ENCODE measurements at regions not wholly inside any gene's neighbourhood (a gene's known extent, or its start where the extent isn't known, plus 50 kb on each side); places are given as distances from the start of the nearest gene placed in this dataset.
"Not testable (repeated sequence)": the region's sequence is repeated elsewhere in the genome, so short reads cannot be mapped to it uniquely, and the experiment has no call there.

GRCh38 chr7:45328403-45328981, 170.9 kb downstream of the RAMP3 start:
- no peaks in the 10 kb centered on the region for H3K4me1 ChIP-seq (ENCODE audit: control insufficient read depth, insufficient read depth, low read length, poor library complexity, severe bottlenecking)
- H3K36me3 ChIP-seq (ENCODE audit: control insufficient read depth, insufficient read depth, low read length): no peaks in the 10 kb centered on the region
- H3K9me3 Mint-ChIP-seq: peaks cover 0 to 13% (median 4%) of the 10 kb centered on the region in 7 donors
- H3K36me3 Mint-ChIP-seq: no peaks in the 10 kb centered on the region
- H3K27ac ChIP-seq (ENCODE audit: insufficient read depth, low read length, poor library complexity, severe bottlenecking): no peak overlapping the region
- peaks cover 0 to 8% of the 10 kb centered on the region in 2 experiments for H3K9me3 ChIP-seq (ENCODE audit: control insufficient read depth in 2 of 2, low read length in 2 of 2)
- DNase-seq (no peak), ATAC-seq (ENCODE audit: low read depth in 2 of 2) (no peak)
- H3K4me1 Mint-ChIP-seq: no peaks in the 10 kb centered on the region
- H3K27ac Mint-ChIP-seq: no peak overlapping the region
- H3K4me3 ChIP-seq (ENCODE audit: low read depth, low read length): no peak overlapping the region
- no peaks in the 10 kb centered on the region for H3K27me3 ChIP-seq (ENCODE audit: control insufficient read depth, insufficient read depth, low read length)
- H3K27me3 Mint-ChIP-seq: peaks cover 11% of the 10 kb centered on the region
- H3K4me3 Mint-ChIP-seq: no peak overlapping the region

- Histone ChIP-seq H3K27ac (ENCODE audit: insufficient read depth, low read length, poor library complexity, severe bottlenecking) (no peak overlapping the region), H3K4me1 (ENCODE audit: control insufficient read depth, insufficient read depth, low read length, poor library complexity, severe bottlenecking) (no peaks in the 10 kb centered on the region), H3K9me3 (ENCODE audit: control insufficient read depth in 2 of 2, low read length in 2 of 2) (peaks cover 0 to 8% of the 10 kb centered on the region in 2 experiments), H3K27me3 (ENCODE audit: control insufficient read depth, insufficient read depth, low read length) (no peaks in the 10 kb centered on the region), H3K4me3 (ENCODE audit: low read depth, low read length) (no peak overlapping the region), H3K36me3 (ENCODE audit: control insufficient read depth, insufficient read depth, low read length) (no peaks in the 10 kb centered on the region)
- Mint-ChIP-seq H3K4me1 (no peaks in the 10 kb centered on the region), H3K27me3 (peaks cover 14% of the 10 kb centered on the region), H3K36me3 (no peaks in the 10 kb centered on the region), H3K27ac (no peak overlapping the region), H3K9me3 (peaks cover 2 to 21% (median 6%) of the 10 kb centered on the region in 7 donors), H3K4me3 (no peak overlapping the region)
- DNase-seq (no peak), ATAC-seq (ENCODE audit: low read depth in 2 of 2) (no peak)
Measured at GRCh38 chr7:45331563-45331962, 174.0 kb downstream of the RAMP3 start.

- not testable (repeated sequence) for H3K4me3 Mint-ChIP-seq; H3K4me3 ChIP-seq (ENCODE audit: low read depth, low read length); H3K4me1 ChIP-seq (ENCODE audit: control insufficient read depth, insufficient read depth, low read length, poor library complexity, severe bottlenecking); H3K36me3 Mint-ChIP-seq; H3K4me1 Mint-ChIP-seq; DNase-seq; H3K36me3 ChIP-seq (ENCODE audit: control insufficient read depth, insufficient read depth, low read length); H3K27ac Mint-ChIP-seq; ATAC-seq (ENCODE audit: low read depth in 2 of 2); H3K9me3 ChIP-seq (ENCODE audit: control insufficient read depth in 2 of 2, low read length in 2 of 2); H3K27ac ChIP-seq (ENCODE audit: insufficient read depth, low read length, poor library complexity, severe bottlenecking); H3K27me3 ChIP-seq (ENCODE audit: control insufficient read depth, insufficient read depth, low read length)
- peaks cover under 1 to 16% (median 6%) of the 10 kb centered on the region in 7 donors for H3K9me3 Mint-ChIP-seq
- H3K27me3 Mint-ChIP-seq: peaks cover 15% of the 10 kb centered on the region
Measured at GRCh38 chr7:45335024-45335423, 177.4 kb downstream of the RAMP3 start.

- Histone ChIP-seq H3K4me3 (ENCODE audit: low read depth, low read length) (peak overlapping the region; percentile 4), H3K9me3 (ENCODE audit: control insufficient read depth in 2 of 2, low read length in 2 of 2) (no peaks in the 10 kb centered on the region), H3K27ac (ENCODE audit: insufficient read depth, low read length, poor library complexity, severe bottlenecking) (no peak overlapping the region), H3K36me3 (ENCODE audit: control insufficient read depth, insufficient read depth, low read length) (no peaks in the 10 kb centered on the region), H3K27me3 (ENCODE audit: control insufficient read depth, insufficient read depth, low read length) (peaks cover 4% of the 10 kb centered on the region), H3K4me1 (ENCODE audit: control insufficient read depth, insufficient read depth, low read length, poor library complexity, severe bottlenecking) (no peaks in the 10 kb centered on the region)
- H3K9me3 Mint-ChIP-seq: peaks cover 0 to 3% (median 1%) of the 10 kb centered on the region in 7 donors
- peaks cover 8% of the 10 kb centered on the region for H3K27me3 Mint-ChIP-seq
- no peaks in the 10 kb centered on the region for H3K4me1 Mint-ChIP-seq
- peak overlapping the region in 1 of 4 donors; percentile 30 for H3K4me3 Mint-ChIP-seq
- ATAC-seq (ENCODE audit: low read depth in 2 of 2) (no peak), DNase-seq (no peak)
- H3K27ac Mint-ChIP-seq: no peak overlapping the region
- no peaks in the 10 kb centered on the region for H3K36me3 Mint-ChIP-seq
Measured at GRCh38 chr7:45342236-45342635, 184.6 kb downstream of the RAMP3 start.

- Mint-ChIP-seq H3K36me3 (no peaks in the 10 kb centered on the region), H3K27me3 (peaks cover 4% of the 10 kb centered on the region), H3K4me1 (no peaks in the 10 kb centered on the region), H3K4me3 (no peak overlapping the region), H3K27ac (no peak overlapping the region), H3K9me3 (peaks cover 0 to 3% (median 1%) of the 10 kb centered on the region in 7 donors)
- Histone ChIP-seq H3K4me3 (ENCODE audit: low read depth, low read length) (no peak overlapping the region), H3K36me3 (ENCODE audit: control insufficient read depth, insufficient read depth, low read length) (no peaks in the 10 kb centered on the region), H3K4me1 (ENCODE audit: control insufficient read depth, insufficient read depth, low read length, poor library complexity, severe bottlenecking) (no peaks in the 10 kb centered on the region), H3K27me3 (ENCODE audit: control insufficient read depth, insufficient read depth, low read length) (peaks cover 4% of the 10 kb centered on the region), H3K27ac (ENCODE audit: insufficient read depth, low read length, poor library complexity, severe bottlenecking) (no peak overlapping the region), H3K9me3 (ENCODE audit: control insufficient read depth in 2 of 2, low read length in 2 of 2) (no peaks in the 10 kb centered on the region)
- no peak for DNase-seq
- no peak for ATAC-seq (ENCODE audit: low read depth in 2 of 2)
Measured at GRCh38 chr7:45343746-45344145, 186.2 kb downstream of the RAMP3 start.

- H3K4me3 Mint-ChIP-seq: no peak overlapping the region
- peaks cover 8% of the 10 kb centered on the region for H3K27me3 ChIP-seq (ENCODE audit: control insufficient read depth, insufficient read depth, low read length)
- no peaks in the 10 kb centered on the region for H3K4me1 Mint-ChIP-seq
- no peak overlapping the region for H3K4me3 ChIP-seq (ENCODE audit: low read depth, low read length)
- no peak overlapping the region for H3K27ac Mint-ChIP-seq
- no peaks in the 10 kb centered on the region for H3K36me3 Mint-ChIP-seq
- ATAC-seq (ENCODE audit: low read depth in 2 of 2) (no peak), DNase-seq (no peak)
- H3K27ac ChIP-seq (ENCODE audit: insufficient read depth, low read length, poor library complexity, severe bottlenecking): no peak overlapping the region
- H3K9me3 Mint-ChIP-seq: peaks cover 0 to 3% (median 0%) of the 10 kb centered on the region in 7 donors
- H3K27me3 Mint-ChIP-seq: peaks cover 10% of the 10 kb centered on the region
- H3K36me3 ChIP-seq (ENCODE audit: control insufficient read depth, insufficient read depth, low read length): no peaks in the 10 kb centered on the region
- H3K4me1 ChIP-seq (ENCODE audit: control insufficient read depth, insufficient read depth, low read length, poor library complexity, severe bottlenecking): no peaks in the 10 kb centered on the region
- no peaks in the 10 kb centered on the region for H3K9me3 ChIP-seq (ENCODE audit: control insufficient read depth in 2 of 2, low read length in 2 of 2)
Measured at GRCh38 chr7:45347804-45348203, 190.2 kb downstream of the RAMP3 start.

GRCh38 chr7:45349090-45349489, 191.5 kb downstream of the RAMP3 start:
- Histone ChIP-seq H3K27me3 (ENCODE audit: control insufficient read depth, insufficient read depth, low read length) (peaks cover 10% of the 10 kb centered on the region), H3K36me3 (ENCODE audit: control insufficient read depth, insufficient read depth, low read length) (no peaks in the 10 kb centered on the region), H3K9me3 (ENCODE audit: control insufficient read depth in 2 of 2, low read length in 2 of 2) (no peaks in the 10 kb centered on the region), H3K4me1 (ENCODE audit: control insufficient read depth, insufficient read depth, low read length, poor library complexity, severe bottlenecking) (no peaks in the 10 kb centered on the region), H3K4me3 (ENCODE audit: low read depth, low read length) (no peak overlapping the region), H3K27ac (ENCODE audit: insufficient read depth, low read length, poor library complexity, severe bottlenecking) (no peak overlapping the region)
- Mint-ChIP-seq H3K27ac (no peak overlapping the region), H3K27me3 (peaks cover 11% of the 10 kb centered on the region), H3K36me3 (no peaks in the 10 kb centered on the region), H3K9me3 (peaks cover 0 to 3% (median 0%) of the 10 kb centered on the region in 7 donors), H3K4me3 (no peak overlapping the region), H3K4me1 (no peaks in the 10 kb centered on the region)
- DNase-seq: no peak
- no peak for ATAC-seq (ENCODE audit: low read depth in 2 of 2)

GRCh38 chr7:45350896-45351295, 193.3 kb downstream of the RAMP3 start:
- no peak overlapping the region for H3K27ac ChIP-seq (ENCODE audit: insufficient read depth, low read length, poor library complexity, severe bottlenecking)
- peaks cover 0 to 3% (median 0%) of the 10 kb centered on the region in 7 donors for H3K9me3 Mint-ChIP-seq
- H3K4me3 Mint-ChIP-seq: no peak overlapping the region
- no peaks in the 10 kb centered on the region for H3K36me3 ChIP-seq (ENCODE audit: control insufficient read depth, insufficient read depth, low read length)
- ATAC-seq (ENCODE audit: low read depth in 2 of 2) (no peak), DNase-seq (no peak)
- H3K27ac Mint-ChIP-seq: no peak overlapping the region
- H3K9me3 ChIP-seq (ENCODE audit: control insufficient read depth in 2 of 2, low read length in 2 of 2): no peaks in the 10 kb centered on the region
- peaks cover 16% of the 10 kb centered on the region for H3K27me3 ChIP-seq (ENCODE audit: control insufficient read depth, insufficient read depth, low read length)
- peaks cover 13% of the 10 kb centered on the region for H3K27me3 Mint-ChIP-seq
- H3K4me1 ChIP-seq (ENCODE audit: control insufficient read depth, insufficient read depth, low read length, poor library complexity, severe bottlenecking): no peaks in the 10 kb centered on the region
- H3K4me1 Mint-ChIP-seq: no peaks in the 10 kb centered on the region
- H3K4me3 ChIP-seq (ENCODE audit: low read depth, low read length): no peak overlapping the region
- H3K36me3 Mint-ChIP-seq: no peaks in the 10 kb centered on the region

All from CD4-positive, CD25-positive, alpha-beta regulatory T cell (primary cell).